Endodermal cell (in vitro differentiated cells): ENCODE measurements at regions not wholly inside any gene's neighbourhood (a gene's known extent, or its start where the extent isn't known, plus 50 kb on each side); places are given as distances from the start of the nearest gene placed in this dataset.
"Not testable (repeated sequence)": the region's sequence is repeated elsewhere in the genome, so short reads cannot be mapped to it uniquely, and the experiment has no call there.

Experiments used
- DNase-seq: peaks from one replicate; pipeline ENCODE4 v3.0.0-alpha.2; 2017
- H3K27ac ChIP-seq: 2 replicates; pipeline ENCODE4 v1.5.1; 2013; ENCODE audit warnings: mild to moderate bottlenecking, low read depth, low read length, moderate library complexity
- H3K27me3 ChIP-seq: 2 replicates; pipeline ENCODE4 v1.6.1; 2013; ENCODE audit warnings: mild to moderate bottlenecking, low read length, moderate library complexity; ENCODE audit not compliant: insufficient read depth, control insufficient read depth, poor library complexity, severe bottlenecking
- H3K36me3 ChIP-seq: 2 replicates; pipeline ENCODE4 v1.7.0; 2013; ENCODE audit warnings: mild to moderate bottlenecking, low read length, moderate library complexity; ENCODE audit not compliant: control insufficient read depth, insufficient read depth
- H3K4me1 ChIP-seq: one replicate; pipeline ENCODE4 v1.7.0; 2013; ENCODE audit warnings: low read length; ENCODE audit not compliant: control insufficient read depth, insufficient read depth
- H3K4me3 ChIP-seq: 2 replicates; pipeline ENCODE4 v1.5.1; 2013; ENCODE audit warnings: mild to moderate bottlenecking, low read length, moderate library complexity
- H3K9ac ChIP-seq: 2 replicates; pipeline ENCODE4 v1.6.1; 2013; ENCODE audit warnings: mild to moderate bottlenecking, low read length, moderate library complexity; ENCODE audit not compliant: poor library complexity, severe bottlenecking; ENCODE audit errors: extremely low read depth
- H3K9me3 ChIP-seq: 2 replicates; pipeline ENCODE4 v1.6.1; 2013; ENCODE audit warnings: mild to moderate bottlenecking, low read length, moderate library complexity; ENCODE audit not compliant: control insufficient read depth
- H3K27ac Mint-ChIP-seq: 2 replicates; pipeline ENCODE4 v1.8.0; 2020; ENCODE audit warnings: mixed read lengths
- H3K27me3 Mint-ChIP-seq: 2 replicates; pipeline ENCODE4 v1.8.0; 2021; ENCODE audit warnings: mild to moderate bottlenecking, mixed read lengths; ENCODE audit not compliant: insufficient read depth
- H3K36me3 Mint-ChIP-seq: 2 replicates; pipeline ENCODE4 v1.8.0; 2020; ENCODE audit warnings: low read depth, mixed read lengths
- H3K4me1 Mint-ChIP-seq: 2 replicates; pipeline ENCODE4 v1.8.0; 2020; ENCODE audit warnings: mixed read lengths
- H3K4me3 Mint-ChIP-seq: 2 replicates; pipeline ENCODE4 v1.8.0; 2020; ENCODE audit warnings: mild to moderate bottlenecking, moderate library complexity, mixed read lengths
- H3K9me3 Mint-ChIP-seq: 2 replicates; pipeline ENCODE4 v1.8.0; 2020; ENCODE audit warnings: mild to moderate bottlenecking, mixed read lengths
- WGBS, 2 experiments: methylation state at CpG; one replicate each; pipeline versions ENCODE4 v1.1.5 to v1.1.7; 2013; ENCODE audit warnings: missing lambda C conversion rate in 2 of 2, mixed read lengths in 1 of 2; ENCODE audit not compliant: insufficient coverage in 1 of 2, insufficient read length in 1 of 2; 5-methylcytosine and 5-hydroxymethylcytosine counted together
- TF ChIP-seq, protein P1 (sequence below): fragments of 200-600 bp; sonication (generic); conservative IDR thresholded peaks from 2 replicates; pipeline ENCODE4 v1.5.0; 2021; ENCODE audit warnings: antibody characterized with exemption, mild to moderate bottlenecking

DNA sequence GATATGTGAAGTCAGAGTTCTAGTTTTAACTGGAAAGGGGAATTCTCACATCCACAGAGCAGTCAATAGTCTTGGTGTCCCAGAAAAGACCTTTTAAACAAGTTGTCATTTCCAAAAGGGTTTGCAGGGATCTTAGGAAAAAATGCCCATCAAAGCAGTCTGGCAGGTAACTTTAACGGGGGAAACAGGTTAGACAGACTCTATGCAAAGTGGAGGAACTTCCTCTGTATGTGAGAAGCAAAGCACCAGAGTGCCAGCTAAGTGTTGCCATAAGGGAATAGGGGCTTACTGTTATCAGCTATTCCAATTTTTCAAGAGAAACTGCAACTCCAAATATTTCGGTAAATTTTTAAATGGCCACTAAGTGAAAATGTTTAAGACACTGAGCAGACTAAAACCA is 307.9 kb upstream of the MDFIC2 start:
- Histone ChIP-seq H3K4me3 (no peak overlapping the region), H3K27ac (no peak overlapping the region), H3K9ac (no peak overlapping the region), H3K36me3 (no peaks in the 10 kb centered on the region), H3K27me3 (no peaks in the 10 kb centered on the region), H3K4me1 (no peaks in the 10 kb centered on the region), H3K9me3 (no peaks in the 10 kb centered on the region)
- TF ChIP-seq, protein P1, sequence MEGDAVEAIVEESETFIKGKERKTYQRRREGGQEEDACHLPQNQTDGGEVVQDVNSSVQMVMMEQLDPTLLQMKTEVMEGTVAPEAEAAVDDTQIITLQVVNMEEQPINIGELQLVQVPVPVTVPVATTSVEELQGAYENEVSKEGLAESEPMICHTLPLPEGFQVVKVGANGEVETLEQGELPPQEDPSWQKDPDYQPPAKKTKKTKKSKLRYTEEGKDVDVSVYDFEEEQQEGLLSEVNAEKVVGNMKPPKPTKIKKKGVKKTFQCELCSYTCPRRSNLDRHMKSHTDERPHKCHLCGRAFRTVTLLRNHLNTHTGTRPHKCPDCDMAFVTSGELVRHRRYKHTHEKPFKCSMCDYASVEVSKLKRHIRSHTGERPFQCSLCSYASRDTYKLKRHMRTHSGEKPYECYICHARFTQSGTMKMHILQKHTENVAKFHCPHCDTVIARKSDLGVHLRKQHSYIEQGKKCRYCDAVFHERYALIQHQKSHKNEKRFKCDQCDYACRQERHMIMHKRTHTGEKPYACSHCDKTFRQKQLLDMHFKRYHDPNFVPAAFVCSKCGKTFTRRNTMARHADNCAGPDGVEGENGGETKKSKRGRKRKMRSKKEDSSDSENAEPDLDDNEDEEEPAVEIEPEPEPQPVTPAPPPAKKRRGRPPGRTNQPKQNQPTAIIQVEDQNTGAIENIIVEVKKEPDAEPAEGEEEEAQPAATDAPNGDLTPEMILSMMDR: no peak
- Mint-ChIP-seq H3K27me3 (no peaks in the 10 kb centered on the region), H3K27ac (no peak overlapping the region), H3K9me3 (no peaks in the 10 kb centered on the region), H3K36me3 (no peaks in the 10 kb centered on the region), H3K4me1 (peaks cover 11% of the 10 kb centered on the region), H3K4me3 (no peak overlapping the region)
- no peak for DNase-seq
- 71 to 73% methylated on average over 2 of the region's 2 CpGs for WGBS, 2 experiments

DNA sequence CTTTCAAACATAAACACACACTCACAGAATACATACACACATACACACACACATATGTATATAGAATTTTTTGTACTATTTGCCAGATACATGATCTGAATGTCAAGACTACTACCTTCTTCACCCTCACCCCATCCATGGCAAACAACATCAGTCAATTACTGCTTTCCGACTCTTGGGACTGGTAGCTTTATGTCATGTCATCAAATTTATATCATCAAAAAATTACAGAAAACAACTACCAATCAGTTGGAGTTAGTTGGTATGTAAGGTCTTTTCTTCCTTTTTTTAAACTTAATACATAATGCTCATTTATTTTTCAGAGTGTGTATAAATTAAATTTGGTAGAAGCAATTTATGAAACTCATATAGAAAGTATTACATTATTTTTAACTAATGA is 305.7 kb upstream of the MDFIC2 start:
- DNase-seq: no peak
- H3K27ac ChIP-seq: no peak overlapping the region
- no peaks in the 10 kb centered on the region for H3K36me3 ChIP-seq
- no peaks in the 10 kb centered on the region for H3K27me3 Mint-ChIP-seq
- H3K27ac Mint-ChIP-seq: no peak overlapping the region
- no peak overlapping the region for H3K9ac ChIP-seq
- H3K4me1 Mint-ChIP-seq: peaks cover 11% of the 10 kb centered on the region
- no peaks in the 10 kb centered on the region for H3K27me3 ChIP-seq
- 100% methylated on average over 1 of the region's 1 CpG; no CpG with 5 or more reads in 1 of the 2 experiments for WGBS, 2 experiments
- H3K4me1 ChIP-seq: no peaks in the 10 kb centered on the region
- H3K9me3 ChIP-seq: no peaks in the 10 kb centered on the region
- no peak overlapping the region for H3K4me3 Mint-ChIP-seq
- peaks cover 3% of the 10 kb centered on the region for H3K36me3 Mint-ChIP-seq
- no peak overlapping the region for H3K4me3 ChIP-seq
- TF ChIP-seq, protein P1: no peak
- peaks cover 3% of the 10 kb centered on the region for H3K9me3 Mint-ChIP-seq

DNA sequence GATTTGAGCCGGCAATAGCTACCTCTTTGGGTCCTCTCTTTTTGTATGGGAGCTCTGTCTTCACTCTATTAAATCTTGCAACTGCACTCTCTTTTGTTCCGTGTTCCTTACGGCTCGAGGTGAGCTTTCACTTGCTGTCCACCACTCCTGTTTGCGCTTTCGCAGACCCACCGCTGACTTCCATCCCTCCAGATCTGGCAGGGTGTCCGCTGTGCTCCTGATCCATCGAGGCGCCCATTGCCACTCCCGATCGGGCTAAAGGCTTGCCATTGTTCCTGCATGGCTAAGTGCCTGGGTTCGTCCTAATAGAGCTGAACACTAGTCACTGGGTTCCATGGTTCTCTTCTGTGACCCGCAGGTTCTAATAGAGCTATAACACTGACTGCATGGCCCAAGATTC is 304.9 kb upstream of the MDFIC2 start:
- not testable (repeated sequence) for H3K27ac Mint-ChIP-seq, H3K27me3 Mint-ChIP-seq, H3K4me3 ChIP-seq, H3K36me3 Mint-ChIP-seq, H3K27me3 ChIP-seq, H3K9me3 ChIP-seq, H3K9ac ChIP-seq, H3K36me3 ChIP-seq, H3K4me3 Mint-ChIP-seq, H3K4me1 ChIP-seq, DNase-seq, H3K27ac ChIP-seq
- WGBS, 2 experiments: 95 to 98% methylated on average over 13 to 14 of the region's 14 CpGs
- Mint-ChIP-seq H3K9me3 (peaks cover 11% of the 10 kb centered on the region), H3K4me1 (peaks cover 11% of the 10 kb centered on the region)

- H3K9me3 Mint-ChIP-seq: peaks cover 16% of the 10 kb centered on the region
- TF ChIP-seq, protein P1: no peak
- H3K4me3 ChIP-seq: no peak overlapping the region
- H3K27me3 ChIP-seq: no peaks in the 10 kb centered on the region
- WGBS, 2 experiments: 25 to 28% methylated on average over 1 of the region's 1 CpG
- H3K36me3 Mint-ChIP-seq: peaks cover 3% of the 10 kb centered on the region
- no peaks in the 10 kb centered on the region for H3K27me3 Mint-ChIP-seq
- H3K27ac Mint-ChIP-seq: peak overlapping the region; percentile 19
- no peak overlapping the region for H3K27ac ChIP-seq
- H3K4me1 Mint-ChIP-seq: peaks cover 4% of the 10 kb centered on the region
- H3K9ac ChIP-seq: no peak overlapping the region
- H3K36me3 ChIP-seq: no peaks in the 10 kb centered on the region
- no peaks in the 10 kb centered on the region for H3K9me3 ChIP-seq
- H3K4me3 Mint-ChIP-seq: no peak overlapping the region
- DNase-seq: peak; percentile 74
- H3K4me1 ChIP-seq: no peaks in the 10 kb centered on the region
Observed at GRCh38 chr3:70615286-70615685, 302.8 kb upstream of the MDFIC2 start.
